HG03025 (cell line): ENCODE measurements at regions not wholly inside any gene's neighbourhood (a gene's known extent, or its start where the extent isn't known, plus 50 kb on each side); places are given as distances from the start of the nearest gene placed in this dataset.

Experiments used
- ATAC-seq: cut with Tn5 transposase; IDR thresholded peaks from one replicate; pipeline ENCODE4 v1.9.1; 2021; ENCODE audit warnings: mild to moderate bottlenecking, moderate library complexity; ENCODE audit not compliant: unreplicated experiment, low FRiP score

DNA sequence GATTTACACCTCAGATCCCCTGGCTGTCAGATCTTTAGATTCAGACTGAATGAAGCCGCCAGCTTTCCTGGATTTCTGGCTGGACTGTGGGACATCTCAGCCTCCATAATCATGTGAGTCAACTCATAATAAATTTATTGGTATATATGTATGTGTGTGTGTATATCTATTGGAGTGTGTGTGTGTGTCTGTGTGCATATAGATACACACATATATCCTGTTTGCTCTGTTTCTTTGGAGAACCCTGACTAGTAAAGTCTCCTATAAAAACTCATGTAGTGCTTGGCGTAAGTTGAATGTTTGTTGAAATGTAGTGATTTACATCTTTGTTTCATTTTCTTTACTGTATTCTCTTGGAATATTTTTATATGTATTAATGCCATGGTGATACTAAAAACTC, 499.5 kb upstream of the KLF12 start:
- no peak for ATAC-seq

DNA sequence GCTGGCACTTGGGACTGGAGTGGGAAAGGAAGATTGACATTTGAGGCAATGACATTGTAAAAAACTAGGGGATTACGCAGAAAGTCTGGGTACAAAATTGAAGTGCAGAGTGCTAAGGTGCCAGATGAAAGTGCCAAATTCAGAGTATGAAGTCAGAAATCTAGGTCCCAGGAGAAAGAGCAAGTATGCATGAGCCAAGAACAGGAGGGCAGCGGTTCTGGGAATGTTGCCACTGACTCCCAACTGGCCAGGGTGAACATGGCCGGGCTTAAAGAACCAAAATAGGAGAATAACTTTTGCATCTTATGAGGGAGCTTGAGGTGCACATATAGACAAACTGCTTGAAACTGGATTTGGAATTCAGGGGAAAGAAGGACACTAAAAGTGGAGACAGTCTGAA, 495.8 kb upstream of the KLF12 start:
- no peak for ATAC-seq

DNA sequence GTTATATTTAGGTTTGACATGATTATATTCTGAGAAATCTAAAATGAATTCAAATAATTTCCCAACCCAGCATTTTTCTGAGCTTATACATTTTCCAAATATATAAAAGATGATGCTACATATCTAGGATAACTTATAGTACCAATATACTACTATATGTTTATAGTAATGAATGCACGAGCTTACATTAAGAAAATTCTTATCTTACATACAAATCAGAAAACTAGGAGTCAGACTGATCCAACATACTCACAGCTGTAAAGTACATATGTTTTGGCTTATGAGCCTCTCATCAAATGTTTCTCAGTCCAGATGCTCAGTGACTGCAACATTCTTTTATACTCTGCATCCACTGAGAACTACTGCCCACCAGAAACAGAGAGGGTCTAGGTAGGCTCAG, 491.3 kb upstream of the KLF12 start:
- no peak for ATAC-seq

DNA sequence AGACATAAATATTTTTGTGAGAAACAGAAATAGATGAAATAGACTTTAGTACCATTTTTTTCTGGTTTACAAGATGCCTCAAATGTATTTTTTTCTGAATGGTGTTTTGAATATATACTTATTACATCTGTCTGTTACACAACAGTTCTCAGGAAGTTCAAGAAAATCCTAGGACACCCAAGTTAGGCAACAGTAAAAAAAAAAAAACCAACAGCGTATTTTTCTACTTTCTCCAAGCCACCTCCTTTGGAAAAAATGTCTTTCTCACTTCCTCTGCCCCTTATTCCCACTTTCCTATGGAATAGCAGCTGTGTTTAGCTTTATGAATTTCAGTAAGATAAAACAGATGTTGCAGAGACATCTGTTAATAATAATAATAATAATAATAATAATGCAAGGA, 489.6 kb upstream of the KLF12 start:
- ATAC-seq: no peak

DNA sequence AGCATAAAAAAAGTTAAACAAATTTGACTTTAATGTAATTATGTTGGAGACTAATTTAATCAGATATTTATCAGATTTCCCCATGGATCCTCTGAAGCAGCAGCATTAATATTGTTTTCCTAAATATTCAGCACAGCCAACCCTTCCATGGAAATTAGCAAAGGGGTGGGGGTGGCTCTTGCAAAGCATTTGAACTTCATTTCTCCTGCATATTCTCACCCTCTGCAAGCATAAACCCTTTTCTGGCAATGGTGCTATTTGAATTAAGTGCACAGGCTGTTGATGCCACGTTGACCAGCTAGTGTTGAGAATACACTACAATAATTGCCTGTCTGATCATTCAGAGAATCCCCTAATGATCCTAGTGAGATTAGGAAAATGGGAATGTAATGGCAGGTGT, 488.1 kb upstream of the KLF12 start:
- no peak for ATAC-seq

DNA sequence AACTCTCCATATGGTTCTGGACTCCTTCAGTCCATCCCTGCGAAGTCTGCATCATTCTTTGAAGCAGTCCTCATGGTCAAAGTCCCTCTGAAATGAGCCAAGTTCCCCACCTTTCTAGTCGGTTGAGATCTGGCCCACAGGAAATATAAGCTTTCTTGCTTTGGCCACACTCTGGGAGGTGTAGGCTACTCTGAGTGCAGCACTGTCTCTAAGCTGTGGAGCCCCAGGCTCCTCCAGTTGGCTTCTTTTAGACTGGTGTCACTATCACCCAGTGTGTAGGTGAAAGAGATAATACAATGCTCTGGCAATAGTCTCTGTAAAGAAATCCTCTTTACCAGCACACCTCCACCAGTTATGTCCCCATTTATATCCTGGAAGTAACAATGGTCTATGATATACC, 486.5 kb upstream of the KLF12 start:
- no peak for ATAC-seq

DNA sequence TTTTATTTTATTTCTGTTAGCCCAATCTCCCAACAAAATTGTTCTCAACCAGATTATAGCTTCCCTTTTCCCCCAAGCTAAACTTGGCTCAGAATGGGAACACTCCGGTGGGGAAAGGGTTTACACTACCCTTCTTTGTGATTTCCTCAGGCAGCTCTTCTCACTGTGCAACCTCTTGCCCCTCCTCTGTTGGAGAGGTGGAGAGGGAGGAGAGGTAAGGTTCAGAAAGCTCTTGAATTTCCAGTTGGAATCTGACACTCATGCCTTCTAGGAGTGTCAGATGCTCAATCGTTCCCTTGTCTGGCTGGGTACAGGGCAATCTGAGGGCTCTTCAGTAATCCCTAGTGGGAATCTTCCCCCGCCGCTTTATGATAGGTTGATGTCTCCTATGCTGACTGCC, 486.1 kb upstream of the KLF12 start:
- no peak for ATAC-seq

DNA sequence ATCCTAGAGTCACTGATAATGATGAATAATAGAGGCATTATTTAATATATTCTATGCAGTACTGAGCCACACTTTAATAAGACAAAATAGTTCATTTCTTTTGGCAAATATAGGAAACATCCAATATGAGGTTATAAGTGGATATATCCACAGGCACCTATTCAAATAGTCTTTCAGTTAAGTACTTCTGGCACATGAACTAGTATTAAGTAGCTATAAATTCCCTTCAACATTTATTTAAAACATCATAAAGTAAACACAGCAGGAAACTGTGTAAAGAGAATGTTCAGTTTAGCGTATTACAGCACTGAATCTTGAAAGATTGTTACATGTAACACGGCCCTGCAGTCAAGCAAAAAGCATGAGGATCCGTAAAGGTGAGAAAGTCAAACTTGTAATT, 463.3 kb upstream of the KLF12 start:
- no peak for ATAC-seq

DNA sequence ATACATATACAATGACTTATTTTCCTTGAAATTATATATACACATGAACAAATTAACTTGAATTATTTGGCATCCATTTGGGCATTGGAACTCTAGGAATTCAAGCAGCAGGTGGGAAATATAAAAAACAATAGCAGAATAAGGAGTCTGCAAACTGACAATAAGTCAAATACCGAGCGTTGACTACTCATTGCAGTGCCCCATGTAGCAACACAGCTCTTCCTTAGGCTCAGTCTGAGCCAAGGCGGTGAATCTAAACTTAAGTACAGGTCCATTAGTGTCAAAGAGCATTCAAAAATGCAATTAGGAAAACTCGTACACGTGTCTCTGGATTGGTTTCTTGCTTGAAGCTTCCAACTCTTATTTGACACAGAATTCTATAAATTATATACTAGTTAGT, 462.5 kb upstream of the KLF12 start:
- no peak for ATAC-seq

DNA sequence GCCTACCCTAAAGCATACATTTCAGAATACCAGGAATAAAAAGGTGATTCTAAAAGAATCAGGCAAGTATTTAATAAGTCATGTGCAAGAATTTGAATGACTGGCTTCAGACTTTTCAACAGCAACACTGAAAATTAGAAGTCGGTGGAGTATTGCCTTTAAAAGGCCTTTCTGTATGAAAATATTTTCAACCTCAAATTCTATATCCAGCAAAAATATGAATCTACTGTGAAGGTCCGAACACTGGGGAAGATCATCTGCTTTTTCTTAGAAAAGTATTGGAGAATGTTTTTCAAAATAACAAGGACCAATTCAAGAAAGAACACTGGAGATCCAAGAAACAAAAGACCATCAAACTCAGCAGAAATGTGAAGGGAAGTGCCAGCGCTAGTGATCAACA, 459.5 kb upstream of the KLF12 start:
- ATAC-seq: no peak

DNA sequence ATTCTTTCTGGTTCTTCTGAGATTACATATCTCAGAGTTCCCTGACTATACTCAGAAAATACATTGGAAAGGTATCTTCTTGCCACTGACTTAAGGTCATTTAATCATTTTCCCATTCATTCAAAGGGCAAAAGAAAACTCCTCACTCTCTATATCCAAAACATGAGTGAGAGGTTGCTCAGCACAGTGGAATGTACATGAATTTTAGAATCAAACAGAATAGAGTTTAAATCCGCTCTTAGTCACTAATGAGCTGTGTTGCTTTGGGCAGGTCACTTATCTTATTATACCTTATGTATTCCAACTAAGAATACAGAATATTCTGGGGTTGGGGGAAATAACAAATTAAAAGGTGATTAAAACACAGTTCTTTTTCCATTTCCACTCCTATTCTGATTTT, 452.6 kb upstream of the KLF12 start:
- no peak for ATAC-seq

DNA sequence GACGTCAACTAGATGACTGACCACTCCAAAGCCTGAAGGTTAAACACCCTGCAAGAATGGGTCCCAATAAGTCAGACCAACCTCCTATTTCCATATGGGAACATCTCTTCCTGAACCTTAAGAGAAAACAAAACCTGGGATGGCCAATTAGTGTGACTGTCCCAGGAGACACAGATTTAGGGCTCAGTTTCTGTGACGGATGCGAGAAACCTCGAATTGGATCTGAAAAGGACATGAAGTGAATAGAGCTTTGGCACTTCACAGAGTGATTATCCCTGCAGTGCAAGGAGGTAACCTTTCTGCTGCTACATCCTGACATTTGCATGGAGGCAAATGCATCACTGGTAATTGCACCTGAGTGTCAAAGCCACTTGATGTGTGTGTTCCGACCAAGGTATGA, 442.2 kb upstream of the KLF12 start:
- no peak for ATAC-seq

DNA sequence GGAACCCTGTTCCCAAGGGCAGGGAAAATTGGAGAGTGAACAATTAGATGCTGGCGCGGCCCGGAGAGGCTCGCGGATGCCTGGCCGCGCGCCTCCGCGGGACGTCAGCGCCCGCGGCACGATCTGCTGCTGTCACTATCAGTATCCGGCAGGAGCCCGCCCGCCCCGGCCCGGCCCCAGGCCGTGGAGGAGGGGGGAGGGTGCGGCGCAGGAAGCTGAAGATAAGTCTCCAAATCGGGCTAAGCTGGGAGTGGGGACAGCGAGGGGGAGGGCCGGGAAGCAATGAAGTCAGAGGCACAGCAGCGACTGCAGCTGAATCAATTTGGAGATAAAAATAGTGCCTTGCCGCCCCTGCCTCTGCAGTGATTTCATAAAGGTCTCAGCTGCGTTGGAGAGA, 441.5 kb upstream of the KLF12 start:
- no peak for ATAC-seq

DNA sequence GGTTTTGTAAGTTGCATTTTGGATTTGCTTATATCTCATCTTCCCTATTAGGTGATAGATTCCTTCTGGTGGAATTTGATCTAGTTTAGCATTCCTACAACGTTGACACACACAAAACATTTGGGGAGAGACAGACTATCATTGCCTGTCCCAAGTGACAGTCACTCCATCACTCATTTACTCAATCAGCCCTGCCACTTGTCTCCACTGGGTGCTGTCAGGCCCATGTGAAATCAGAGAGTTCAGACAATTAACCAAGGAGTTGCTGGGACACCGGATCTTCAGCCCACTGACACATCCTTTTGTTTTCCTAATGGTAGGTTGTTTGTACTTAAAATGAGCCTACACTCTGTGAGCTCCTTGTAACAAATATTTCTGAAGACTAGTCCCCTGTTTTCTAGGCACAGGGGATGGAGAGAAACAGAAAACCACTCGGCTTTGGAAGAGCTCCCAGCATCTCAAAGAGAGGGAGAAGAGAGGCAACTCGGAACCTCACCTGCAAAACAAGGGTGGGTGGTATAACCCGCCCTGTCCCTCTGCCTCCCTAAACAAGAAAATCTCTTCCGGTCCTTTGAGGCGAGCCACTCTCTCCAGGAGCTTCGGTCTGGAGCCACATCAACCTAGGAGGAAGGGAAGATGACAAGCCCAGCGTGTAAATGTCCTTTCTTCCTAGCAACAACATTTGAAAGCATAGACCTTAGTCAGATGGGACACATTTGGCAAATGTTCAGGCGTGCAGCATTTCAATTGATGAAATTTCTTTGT, 440.9 kb upstream of the KLF12 start:
- ATAC-seq: no peak

DNA sequence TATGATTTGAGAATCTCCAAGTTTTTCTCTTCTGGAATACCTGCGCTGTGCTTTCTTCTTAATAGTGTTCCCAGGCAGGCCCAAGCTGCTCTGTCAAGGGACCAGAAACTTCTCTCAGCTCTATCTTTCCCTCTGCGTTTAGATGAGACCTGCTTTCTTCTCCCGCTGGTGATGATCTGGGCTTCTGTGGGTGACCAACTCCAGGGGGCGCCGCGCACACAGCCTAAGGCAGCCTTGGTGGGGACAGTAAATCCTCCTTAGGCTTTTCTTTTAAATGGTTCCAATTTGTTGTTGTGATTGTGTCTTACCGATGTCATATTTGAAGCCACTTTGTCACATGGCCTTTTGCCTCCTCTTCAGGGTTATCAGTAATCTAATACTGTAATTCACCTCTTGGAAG, 439.4 kb upstream of the KLF12 start:
- no peak for ATAC-seq

DNA sequence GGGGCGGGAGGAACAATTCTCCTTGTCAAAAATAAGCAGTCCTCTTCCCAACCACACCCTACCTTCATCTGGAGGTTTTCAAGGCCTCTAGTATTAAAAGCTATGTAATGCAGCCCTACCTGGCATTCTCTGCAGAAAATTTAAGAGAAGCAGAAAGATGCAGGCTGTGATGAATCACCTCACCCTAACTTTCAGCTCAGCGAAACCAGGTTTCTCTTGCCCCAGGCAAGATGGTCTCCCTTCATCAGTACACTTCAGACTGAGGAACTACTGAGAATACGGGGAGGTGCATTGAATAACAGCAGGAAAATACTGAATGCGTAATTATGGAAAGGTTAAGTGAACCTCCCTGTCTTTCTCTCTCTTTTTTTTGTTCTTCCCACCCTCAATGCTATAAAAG, 437.6 kb upstream of the KLF12 start:
- no peak for ATAC-seq

DNA sequence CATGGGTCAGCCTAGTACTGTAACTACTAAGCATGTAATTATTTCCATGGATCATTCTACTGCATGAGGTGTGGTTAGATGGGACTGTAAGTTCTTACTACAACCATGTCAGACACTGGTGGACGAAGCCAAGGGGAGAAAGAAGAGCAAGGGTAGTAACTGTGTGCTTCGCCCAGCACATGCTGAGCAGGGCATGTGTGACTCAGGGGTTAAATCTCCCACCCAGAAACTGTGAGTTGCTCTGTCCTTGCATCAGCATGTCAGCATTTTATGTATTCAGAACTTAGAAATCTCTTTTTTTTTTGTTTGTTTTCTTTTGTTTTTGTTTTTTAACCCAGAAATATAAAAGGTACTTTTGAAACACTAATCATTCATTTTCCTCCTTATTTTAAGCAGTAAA, 436.6 kb upstream of the KLF12 start:
- no peak for ATAC-seq

DNA sequence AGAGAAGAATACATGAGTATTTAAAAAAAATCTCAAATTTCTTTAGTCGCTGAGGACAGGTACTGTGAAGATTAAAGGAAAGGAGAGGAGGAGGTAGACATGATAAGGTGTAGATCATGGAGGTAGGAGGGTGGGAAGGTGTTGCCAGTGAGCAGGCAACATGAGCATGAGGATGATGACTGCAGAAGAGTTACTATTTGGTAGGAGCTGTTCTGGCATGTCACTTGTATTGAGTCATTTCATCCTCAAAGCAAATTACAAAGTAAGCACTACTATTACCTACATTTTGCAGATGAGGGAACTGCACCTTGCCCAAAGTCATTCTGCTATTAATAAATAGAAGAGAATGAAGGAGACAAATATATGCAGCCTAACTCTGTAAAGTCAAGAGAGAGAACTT, 435.8 kb upstream of the KLF12 start:
- no peak for ATAC-seq

DNA sequence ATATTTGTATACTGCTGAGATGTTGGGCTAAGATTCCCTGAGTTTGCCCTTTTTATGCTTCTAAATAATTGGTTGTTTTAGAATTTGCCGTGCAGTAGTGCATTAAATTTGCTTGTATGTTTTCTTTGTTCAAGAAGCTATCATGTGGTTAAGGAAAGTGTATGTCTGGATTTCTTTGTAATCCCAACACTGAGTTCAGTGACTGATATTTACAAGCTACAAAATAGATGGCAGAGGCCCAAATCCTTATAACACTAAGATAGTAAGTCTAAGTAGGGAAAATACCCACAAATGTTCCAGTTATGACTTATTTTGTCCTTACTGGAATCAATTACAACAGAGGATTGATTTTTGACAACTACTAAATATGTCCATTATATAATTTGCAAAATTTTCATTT, 435.0 kb upstream of the KLF12 start:
- no peak for ATAC-seq

DNA sequence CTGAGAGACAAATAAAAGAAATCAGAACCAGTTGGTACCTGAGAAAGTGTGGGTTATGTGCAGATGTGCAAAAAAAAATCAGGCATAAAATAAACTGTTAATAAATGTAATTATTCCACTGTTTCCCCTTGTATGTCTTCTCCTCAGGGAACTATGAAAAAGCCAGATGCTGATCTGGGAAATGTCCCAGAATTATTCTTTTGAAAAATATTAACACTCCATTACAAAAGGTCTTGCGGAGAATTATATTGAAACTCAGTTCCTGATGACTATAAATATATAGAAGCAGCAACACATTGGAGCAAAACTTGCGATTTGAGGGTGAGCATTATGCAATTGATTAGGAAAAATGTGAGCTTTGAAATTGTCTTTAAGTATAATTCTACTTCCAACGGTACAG, 433.3 kb upstream of the KLF12 start:
- ATAC-seq: no peak

DNA sequence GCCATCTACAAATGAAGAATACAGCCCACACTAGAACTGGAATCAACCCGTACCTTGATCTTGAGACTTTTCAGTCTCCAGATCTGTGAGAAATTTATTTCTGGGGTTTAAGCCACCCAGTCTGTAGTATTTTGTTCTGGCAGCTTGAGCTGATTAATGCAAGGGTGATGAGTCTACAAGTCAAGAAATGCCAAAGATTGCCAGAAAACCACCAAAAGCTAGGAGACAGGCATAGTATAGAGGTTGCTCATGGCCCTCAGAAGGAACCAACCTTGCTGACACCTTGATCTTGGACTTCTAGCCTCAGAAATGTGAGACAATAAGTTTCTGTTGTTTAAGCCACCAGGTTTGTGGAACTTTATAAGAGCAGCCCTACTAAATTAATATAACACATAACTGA, 428.2 kb upstream of the KLF12 start:
- ATAC-seq: no peak

DNA sequence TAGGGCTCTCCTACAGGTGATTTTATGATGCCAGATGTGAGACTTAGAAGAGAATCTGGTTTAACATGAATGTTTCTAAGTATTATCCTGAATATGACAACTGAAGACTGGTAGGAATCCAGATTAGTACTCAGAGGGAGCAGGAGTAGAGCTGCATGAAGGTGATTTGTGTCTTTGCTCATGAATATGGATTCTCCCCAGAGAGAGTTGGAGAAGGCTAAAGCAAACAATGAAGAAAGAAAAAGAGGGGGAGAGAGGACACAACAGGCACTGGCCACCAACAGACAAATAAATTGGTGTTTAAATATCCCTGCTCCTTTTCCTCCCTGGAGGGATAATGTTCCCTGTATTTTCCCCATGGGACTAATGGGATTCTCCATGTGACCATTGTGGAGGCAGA, 427.0 kb upstream of the KLF12 start:
- ATAC-seq: no peak

DNA sequence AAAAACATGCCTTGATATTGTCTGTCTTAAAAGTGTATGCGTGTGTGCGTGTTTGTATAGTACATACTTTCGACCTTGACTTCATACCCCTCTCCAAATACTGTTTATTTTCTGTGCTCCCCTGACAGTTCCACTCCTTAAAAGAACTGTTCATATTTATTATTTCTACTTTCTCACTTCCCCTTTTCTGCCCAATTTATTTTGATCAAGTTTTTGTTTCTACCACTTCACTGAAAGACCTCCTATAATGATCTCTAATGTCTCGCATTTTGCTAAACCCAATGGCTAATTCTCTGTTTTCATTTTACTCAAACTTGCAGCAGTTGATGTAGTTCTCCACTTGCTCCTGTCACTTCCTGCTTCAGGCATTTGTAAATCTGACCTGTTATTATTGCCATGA, 426.1 kb upstream of the KLF12 start:
- peak; percentile 64 for ATAC-seq
